Endothelial cell of umbilical vein (primary cell): ENCODE measurements at regions not wholly inside any gene's neighbourhood (a gene's known extent, or its start where the extent isn't known, plus 50 kb on each side); places are given as distances from the start of the nearest gene placed in this dataset.

Experiments used
- BruUV-seq: library from RNA; stranded (reverse); fragments of 400-500 nt; replicated peaks from 2 replicates; lab custom pipeline; 2021; lab: Mats Ljungman, UMichigan
- CTCF ChIA-PET: fragments of 300-600, 350-600 bp; sonication (Branson Sonifier 250); formaldehyde crosslinking; loops from one replicate; lab custom pipeline; 2021; ENCODE audit warnings: antibody characterized with exemption, inconsistent platforms; lab: Charles Lee
- POLR2A ChIA-PET: fragments of 300-600, 350-600 bp; sonication (Branson Sonifier 250); formaldehyde crosslinking; loops from one replicate; lab custom pipeline; 2021; ENCODE audit warnings: antibody characterized with exemption, inconsistent platforms; lab: Charles Lee
- DNase-seq: peaks from one replicate; pipeline ENCODE4 v3.0.0-alpha.2; 2011; ENCODE audit warnings: low read depth, low spot score
- FAIRE-seq: peaks from 2 replicates; lab custom pipeline; 2011; peaks lifted over from hg19 to GRCh38; lab: Jason Lieb, UNC
- H2AFZ ChIP-seq: 2 replicates; pipeline ENCODE4 v1.6.0; 2012; ENCODE audit warnings: low read depth, low read length, control low read depth, inconsistent platforms
- H3K27ac ChIP-seq: 2 replicates; pipeline ENCODE4 v1.5.1; 2011; ENCODE audit warnings: low read depth, mild to moderate bottlenecking, control low read depth, low read length, moderate library complexity; ENCODE audit not compliant: insufficient read depth
- H3K27me3 ChIP-seq, 2 experiments: 2 replicates each; pipeline versions ENCODE4 v1.6.0 to v1.6.1; 2011; ENCODE audit warnings: low read length in 2 of 2, mixed read lengths in 1 of 2; ENCODE audit not compliant: control insufficient read depth in 2 of 2, insufficient read depth in 2 of 2
- H3K36me3 ChIP-seq, 2 experiments: 2 replicates in 1 of 2; 3 replicates in 1 of 2; pipeline ENCODE4 v1.5.1; 2011; ENCODE audit warnings: low read length in 2 of 2, mild to moderate bottlenecking in 1 of 2, moderate library complexity in 1 of 2; ENCODE audit not compliant: control insufficient read depth in 2 of 2, insufficient read depth in 2 of 2; ENCODE audit errors: extremely low read depth in 1 of 2
- H3K4me1 ChIP-seq: 3 replicates; pipeline ENCODE4 v1.5.1; 2011; ENCODE audit warnings: mild to moderate bottlenecking, low read length; ENCODE audit not compliant: control insufficient read depth, insufficient read depth; ENCODE audit errors: extremely low read depth
- H3K4me2 ChIP-seq: 2 replicates; pipeline ENCODE4 v1.6.1; 2011; ENCODE audit warnings: low read length, control low read depth, mixed read lengths; ENCODE audit not compliant: insufficient read depth
- H3K4me3 ChIP-seq, 3 experiments: fragments of 200-600 bp in 1 of 3; sonication (generic), shearing (Covaris generic) in 1 of 3; replicated peaks in 1 of 3; 2 replicates each; pipeline ENCODE4 v1.5.1; 2011 to 2016; ENCODE audit warnings: control low read depth in 3 of 3, low read length in 3 of 3, mild to moderate bottlenecking in 2 of 3, inconsistent platforms in 1 of 3, low read depth in 1 of 3, moderate library complexity in 1 of 3; ENCODE audit not compliant: insufficient read depth in 1 of 3
- H3K79me2 ChIP-seq: 2 replicates; pipeline ENCODE4 v1.6.0; 2012; ENCODE audit warnings: low read length, inconsistent platforms; ENCODE audit not compliant: control insufficient read depth, insufficient read depth
- H3K9ac ChIP-seq: replicated peaks from 2 replicates; pipeline ENCODE3; 2011; ENCODE audit warnings: low read length, control low read depth; ENCODE audit not compliant: insufficient read depth; ENCODE audit errors: extremely low read depth
- H3K9me1 ChIP-seq: replicated peaks from 3 replicates; pipeline ENCODE4 v1.6.0; 2011; ENCODE audit warnings: mild to moderate bottlenecking, low read length; ENCODE audit not compliant: control insufficient read depth, insufficient read depth; ENCODE audit errors: extremely low read depth
- H3K9me3 ChIP-seq: replicated peaks from 2 replicates; pipeline ENCODE4 v1.5.1; 2012; ENCODE audit warnings: low read length, inconsistent platforms; ENCODE audit not compliant: control insufficient read depth, insufficient read depth
- H4K20me1 ChIP-seq: replicated peaks from 2 replicates; pipeline ENCODE3; 2011; ENCODE audit warnings: mild to moderate bottlenecking, low read length; ENCODE audit not compliant: control insufficient read depth, insufficient read depth; ENCODE audit errors: extremely low read depth
- EZH2 ChIP-seq: IDR thresholded peaks from 2 replicates; pipeline ENCODE4 v1.6.1; 2012; ENCODE audit warnings: borderline replicate concordance, low read depth, mild to moderate bottlenecking, moderate library complexity, low read length, inconsistent platforms; ENCODE audit not compliant: severe bottlenecking
- FOS ChIP-seq: IDR thresholded peaks from 2 replicates; pipeline ENCODE4 v1.6.1; 2011; ENCODE audit warnings: mild to moderate bottlenecking, low read length, moderate library complexity, borderline replicate concordance; ENCODE audit not compliant: insufficient read depth
- GATA2 ChIP-seq: IDR thresholded peaks from 2 replicates; pipeline ENCODE4 v1.7.0; 2011; ENCODE audit warnings: low read depth, mild to moderate bottlenecking, moderate library complexity, mixed read lengths, low read length; ENCODE audit not compliant: insufficient read length, insufficient read depth
- JUN ChIP-seq: IDR thresholded peaks from 2 replicates; pipeline ENCODE4 v1.6.1; 2011; ENCODE audit warnings: borderline replicate concordance, low read depth; ENCODE audit not compliant: insufficient read length, insufficient read depth
- MAX ChIP-seq: IDR thresholded peaks from 2 replicates; pipeline ENCODE4 v1.6.1; 2011; ENCODE audit not compliant: insufficient read depth, insufficient read length
- MYC ChIP-seq: IDR thresholded peaks from one replicate; pipeline ENCODE4 v1.6.1; 2011; ENCODE audit warnings: mild to moderate bottlenecking, low read depth, low read length
- POLR2A ChIP-seq: IDR thresholded peaks from 2 replicates; pipeline ENCODE4 v1.6.1; 2012; ENCODE audit warnings: low read depth, mild to moderate bottlenecking, control low read depth, low read length
- POLR2AphosphoS5 ChIP-seq: IDR thresholded peaks from 2 replicates; pipeline ENCODE4 v1.6.1; 2012; ENCODE audit warnings: low read depth, mild to moderate bottlenecking, control low read depth, low read length, moderate library complexity; ENCODE audit not compliant: insufficient read depth
- dilution Hi-C: fragments of 300-500 bp; cut with MboI; formaldehyde crosslinking; loops from one replicate; pipeline ENCODE4 v1.15.0; 2019; ENCODE audit warnings: low sequenced_read_pairs; ENCODE audit not compliant: extremely low pct_ligation_motif_present
- intact Hi-C: fragments of 100-400 bp; cut with micrococcal nuclease; formaldehyde crosslinking; loops from one replicate; pipeline ENCODE4 v1.10.0; 2022
- TF ChIP-seq, protein P1 (sequence below), 2 donors: IDR thresholded peaks; 1 replicate in 1 of 2; 2 replicates in 1 of 2; pipeline ENCODE4 v1.5.1; 2011; ENCODE audit warnings: low read length in 2 of 2, mild to moderate bottlenecking in 2 of 2, moderate library complexity in 2 of 2, control low read depth in 1 of 2, inconsistent platforms in 1 of 2, low read depth in 1 of 2; ENCODE audit not compliant: insufficient read depth in 1 of 2; ENCODE audit errors: extremely low read depth in 1 of 2

DNA sequence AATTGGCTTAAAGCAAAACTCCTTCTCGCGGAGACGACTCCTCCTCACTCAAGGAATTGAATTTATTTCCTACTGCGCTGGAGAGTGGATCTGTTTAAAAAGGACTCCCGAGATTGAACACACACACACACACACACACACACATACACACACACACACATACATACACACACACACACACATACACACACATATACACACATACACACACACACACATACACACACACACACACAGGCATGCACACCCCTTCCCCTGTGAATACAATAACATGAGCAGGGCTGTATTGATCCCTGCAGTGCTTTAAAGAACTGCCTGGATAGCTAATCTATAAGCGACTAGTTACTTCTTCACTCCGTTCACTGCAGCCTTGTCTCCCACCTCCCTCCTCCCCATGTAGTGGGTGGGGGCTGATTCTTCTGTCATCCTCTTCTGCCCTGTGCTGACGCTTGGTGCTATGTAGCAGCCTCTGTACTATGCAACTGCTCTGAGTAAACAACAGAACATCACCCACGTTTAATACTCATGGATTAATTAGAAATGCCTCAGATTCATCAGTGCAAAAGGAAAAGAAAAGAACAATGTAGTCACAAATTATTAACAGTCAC, 549.0 kb downstream of the CDH26 start:
- FAIRE-seq = no peak
- intact Hi-C loops = no loop called here
- Histone ChIP-seq H3K9me3 (peaks cover 4% of the 10 kb centered on the region), H3K9me1 (no peaks in the 10 kb centered on the region), H3K36me3 (no peaks in the 10 kb centered on the region), H4K20me1 (no peaks in the 10 kb centered on the region), H3K4me2 (no peak overlapping the region), H3K79me2 (no peaks in the 10 kb centered on the region), H3K27me3 (no peaks in the 10 kb centered on the region), H2AFZ (no peak overlapping the region), H3K4me1 (no peaks in the 10 kb centered on the region), H3K27ac (no peak overlapping the region), H3K9ac (no peak overlapping the region), H3K4me3 (no peak overlapping the region)
- no peak for DNase-seq
- CTCF ChIA-PET = no interaction called here
- dilution Hi-C loops = no loop called here
- TF ChIP-seq GATA2 (no peak), POLR2AphosphoS5 (no peak), FOS (no peak)
- no TSS peak for BruUV-seq
- POLR2A ChIA-PET = no interaction called here

GRCh38 chr20:60509407-60509806, 551.2 kb downstream of the CDH26 start:
- intact Hi-C loops (no loop called here), dilution Hi-C loops (no loop called here)
- H3K27me3 ChIP-seq = no peaks in the 10 kb centered on the region
- H3K4me3 ChIP-seq = no peak overlapping the region
- no peak for FAIRE-seq
- POLR2A ChIA-PET = no interaction called here
- H3K9me3 ChIP-seq = peaks cover 6% of the 10 kb centered on the region
- CTCF ChIA-PET = no interaction called here
- H3K9ac ChIP-seq = no peak overlapping the region
- H3K4me1 ChIP-seq = no peaks in the 10 kb centered on the region
- H2AFZ ChIP-seq = no peak overlapping the region
- no peaks in the 10 kb centered on the region for H4K20me1 ChIP-seq
- no peaks in the 10 kb centered on the region for H3K36me3 ChIP-seq
- no peak for TF ChIP-seq POLR2AphosphoS5
- TF ChIP-seq MYC = no peak
- TF ChIP-seq FOS = no peak
- TF ChIP-seq, protein P1, sequence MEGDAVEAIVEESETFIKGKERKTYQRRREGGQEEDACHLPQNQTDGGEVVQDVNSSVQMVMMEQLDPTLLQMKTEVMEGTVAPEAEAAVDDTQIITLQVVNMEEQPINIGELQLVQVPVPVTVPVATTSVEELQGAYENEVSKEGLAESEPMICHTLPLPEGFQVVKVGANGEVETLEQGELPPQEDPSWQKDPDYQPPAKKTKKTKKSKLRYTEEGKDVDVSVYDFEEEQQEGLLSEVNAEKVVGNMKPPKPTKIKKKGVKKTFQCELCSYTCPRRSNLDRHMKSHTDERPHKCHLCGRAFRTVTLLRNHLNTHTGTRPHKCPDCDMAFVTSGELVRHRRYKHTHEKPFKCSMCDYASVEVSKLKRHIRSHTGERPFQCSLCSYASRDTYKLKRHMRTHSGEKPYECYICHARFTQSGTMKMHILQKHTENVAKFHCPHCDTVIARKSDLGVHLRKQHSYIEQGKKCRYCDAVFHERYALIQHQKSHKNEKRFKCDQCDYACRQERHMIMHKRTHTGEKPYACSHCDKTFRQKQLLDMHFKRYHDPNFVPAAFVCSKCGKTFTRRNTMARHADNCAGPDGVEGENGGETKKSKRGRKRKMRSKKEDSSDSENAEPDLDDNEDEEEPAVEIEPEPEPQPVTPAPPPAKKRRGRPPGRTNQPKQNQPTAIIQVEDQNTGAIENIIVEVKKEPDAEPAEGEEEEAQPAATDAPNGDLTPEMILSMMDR (IDR thresholded peaks at IDR 0.05; ENCODE audit: extremely low read depth in 1 of 2, insufficient read depth in 1 of 2, low read depth in 1 of 2, low read length in 2 of 2) = no peak
- no peak for TF ChIP-seq GATA2
- TF ChIP-seq JUN = no peak
- TF ChIP-seq POLR2A = no peak
- TF ChIP-seq EZH2 = no peak
- TF ChIP-seq MAX = no peak
- H3K9me1 ChIP-seq = no peaks in the 10 kb centered on the region
- no TSS peak for BruUV-seq
- DNase-seq = no peak
- H3K4me2 ChIP-seq = no peak overlapping the region
- H3K27ac ChIP-seq = no peak overlapping the region
- H3K79me2 ChIP-seq = no peaks in the 10 kb centered on the region
